ENCODE measurements at regions not wholly inside any gene's neighbourhood (a gene's known extent, or its start where the extent isn't known, plus 50 kb on each side); places are given as distances from the start of the nearest gene placed in this dataset.

GRCh38 chr5:102138243-102138653 is 157.8 kb downstream of the SLCO4C1 start (continued):
- TF ChIP-seq CEBPB (IDR thresholded peaks at IDR 0.05; ENCODE audit: borderline replicate concordance, low read depth, low read length) = peak; percentile 76
- no peak for TF ChIP-seq PAWR (CRISPR knock-in tag; IDR thresholded peaks at IDR 0.05; ENCODE audit: borderline replicate concordance)
- TF ChIP-seq, protein P1, sequence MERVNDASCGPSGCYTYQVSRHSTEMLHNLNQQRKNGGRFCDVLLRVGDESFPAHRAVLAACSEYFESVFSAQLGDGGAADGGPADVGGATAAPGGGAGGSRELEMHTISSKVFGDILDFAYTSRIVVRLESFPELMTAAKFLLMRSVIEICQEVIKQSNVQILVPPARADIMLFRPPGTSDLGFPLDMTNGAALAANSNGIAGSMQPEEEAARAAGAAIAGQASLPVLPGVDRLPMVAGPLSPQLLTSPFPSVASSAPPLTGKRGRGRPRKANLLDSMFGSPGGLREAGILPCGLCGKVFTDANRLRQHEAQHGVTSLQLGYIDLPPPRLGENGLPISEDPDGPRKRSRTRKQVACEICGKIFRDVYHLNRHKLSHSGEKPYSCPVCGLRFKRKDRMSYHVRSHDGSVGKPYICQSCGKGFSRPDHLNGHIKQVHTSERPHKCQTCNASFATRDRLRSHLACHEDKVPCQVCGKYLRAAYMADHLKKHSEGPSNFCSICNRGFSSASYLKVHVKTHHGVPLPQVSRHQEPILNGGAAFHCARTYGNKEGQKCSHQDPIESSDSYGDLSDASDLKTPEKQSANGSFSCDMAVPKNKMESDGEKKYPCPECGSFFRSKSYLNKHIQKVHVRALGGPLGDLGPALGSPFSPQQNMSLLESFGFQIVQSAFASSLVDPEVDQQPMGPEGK (CRISPR knock-in tag; IDR thresholded peaks at IDR 0.05) = no peak
- TF ChIP-seq ZNF253 (CRISPR knock-in tag; IDR thresholded peaks at IDR 0.05; ENCODE audit: borderline replicate concordance) = no peak
- 0 out of 2 replicates have a peak, but pooled peaks have one; percentile 30 for TF ChIP-seq ZSCAN29 (CRISPR knock-in tag; conservative IDR thresholded peaks at IDR 0.05)
- no peak for TF ChIP-seq ZNF598 (CRISPR knock-in tag; IDR thresholded peaks at IDR 0.05; ENCODE audit: borderline replicate concordance)
- TF ChIP-seq KDM1A (CRISPR knock-in tag; IDR thresholded peaks at IDR 0.05) = peak; percentile 23; the same call in 1 of the 2 replicates
- no peak for TF ChIP-seq ZNF337 (CRISPR knock-in tag; IDR thresholded peaks at IDR 0.05; ENCODE audit: borderline replicate concordance, low read depth)
- TF ChIP-seq, protein P2, sequence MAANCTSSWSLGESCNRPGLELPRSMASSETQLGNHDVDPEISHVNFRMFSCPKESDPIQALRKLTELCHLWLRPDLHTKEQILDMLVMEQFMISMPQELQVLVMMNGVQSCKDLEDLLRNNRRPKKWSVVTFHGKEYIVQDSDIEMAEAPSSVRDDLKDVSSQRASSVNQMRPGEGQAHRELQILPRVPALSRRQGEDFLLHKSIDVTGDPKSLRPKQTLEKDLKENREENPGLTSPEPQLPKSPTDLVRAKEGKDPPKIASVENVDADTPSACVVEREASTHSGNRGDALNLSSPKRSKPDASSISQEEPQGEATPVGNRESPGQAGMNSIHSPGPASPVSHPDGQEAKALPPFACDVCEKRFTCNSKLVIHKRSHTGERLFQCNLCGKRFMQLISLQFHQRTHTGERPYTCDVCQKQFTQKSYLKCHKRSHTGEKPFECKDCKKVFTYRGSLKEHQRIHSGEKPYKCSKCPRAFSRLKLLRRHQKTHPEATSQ (CRISPR knock-in tag; IDR thresholded peaks at IDR 0.05; ENCODE audit: borderline replicate concordance) = no peak
- no peak for TF ChIP-seq ZBTB42 (CRISPR knock-in tag; IDR thresholded peaks at IDR 0.05)
- no peak for TF ChIP-seq TBX3 (IDR thresholded peaks at IDR 0.05; ENCODE audit: borderline replicate concordance)
- TF ChIP-seq CENPT (CRISPR knock-in tag; IDR thresholded peaks at IDR 0.05; ENCODE audit: low read depth) = no peak
- TF ChIP-seq ZNF225 (CRISPR knock-in tag; IDR thresholded peaks at IDR 0.05) = no peak
- no peak for TF ChIP-seq ZNF678 (CRISPR knock-in tag; IDR thresholded peaks at IDR 0.05)
- no peak for TF ChIP-seq ZBTB2 (CRISPR knock-in tag; IDR thresholded peaks at IDR 0.05; ENCODE audit: low read depth)
- 0 out of 2 replicates have a peak, but pooled peaks have one; percentile 30 for TF ChIP-seq ZNF430 (CRISPR knock-in tag; IDR thresholded peaks at IDR 0.05)
- no peak for TF ChIP-seq ATAD3A (CRISPR knock-in tag; IDR thresholded peaks at IDR 0.05)
- no peak for TF ChIP-seq RFXAP (CRISPR knock-in tag; IDR thresholded peaks at IDR 0.05; ENCODE audit: borderline replicate concordance)
- TF ChIP-seq SMARCC2 (IDR thresholded peaks at IDR 0.05) = no peak
- TF ChIP-seq ZNF83 (CRISPR knock-in tag; IDR thresholded peaks at IDR 0.05; ENCODE audit: borderline replicate concordance) = no peak
- no peak for TF ChIP-seq PHB2 (IDR thresholded peaks at IDR 0.05; ENCODE audit: partially characterized antibody)
- TF ChIP-seq ZNF180 (CRISPR knock-in tag; IDR thresholded peaks at IDR 0.05; ENCODE audit: borderline replicate concordance, low read depth) = no peak
- TF ChIP-seq, protein P3, sequence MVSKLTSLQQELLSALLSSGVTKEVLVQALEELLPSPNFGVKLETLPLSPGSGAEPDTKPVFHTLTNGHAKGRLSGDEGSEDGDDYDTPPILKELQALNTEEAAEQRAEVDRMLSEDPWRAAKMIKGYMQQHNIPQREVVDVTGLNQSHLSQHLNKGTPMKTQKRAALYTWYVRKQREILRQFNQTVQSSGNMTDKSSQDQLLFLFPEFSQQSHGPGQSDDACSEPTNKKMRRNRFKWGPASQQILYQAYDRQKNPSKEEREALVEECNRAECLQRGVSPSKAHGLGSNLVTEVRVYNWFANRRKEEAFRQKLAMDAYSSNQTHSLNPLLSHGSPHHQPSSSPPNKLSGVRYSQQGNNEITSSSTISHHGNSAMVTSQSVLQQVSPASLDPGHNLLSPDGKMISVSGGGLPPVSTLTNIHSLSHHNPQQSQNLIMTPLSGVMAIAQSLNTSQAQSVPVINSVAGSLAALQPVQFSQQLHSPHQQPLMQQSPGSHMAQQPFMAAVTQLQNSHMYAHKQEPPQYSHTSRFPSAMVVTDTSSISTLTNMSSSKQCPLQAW (CRISPR knock-in tag; IDR thresholded peaks at IDR 0.05) = 0 out of 2 replicates have a peak, but pooled peaks have one; percentile 45
- no peak for TF ChIP-seq ZNF569 (CRISPR knock-in tag; IDR thresholded peaks at IDR 0.05; ENCODE audit: borderline replicate concordance)
- no peak for TF ChIP-seq NCOA5 (CRISPR knock-in tag; IDR thresholded peaks at IDR 0.05)
- 0 out of 2 replicates have a peak, but pooled peaks have one; percentile 44 for TF ChIP-seq SMYD3 (CRISPR knock-in tag; IDR thresholded peaks at IDR 0.05)
